DMS53 treated with DMSO at 0.1 percent for 48 hours (cell line): ENCODE measurements at regions not wholly inside any gene's neighbourhood (a gene's known extent, or its start where the extent isn't known, plus 50 kb on each side); places are given as distances from the start of the nearest gene placed in this dataset.
"Not testable (repeated sequence)": the region's sequence is repeated elsewhere in the genome, so short reads cannot be mapped to it uniquely, and the experiment has no call there.

ENCODE experiments used
- DNase-seq: peaks from one replicate; lab custom pipeline; 2025; ENCODE audit not compliant: unreplicated experiment; lab: John Stamatoyannopoulos, UW

- not testable (repeated sequence) for DNase-seq
These were observed 64.5 kb upstream of the HTR1E start for GRCh38 chr6:86872810-86873209.

GRCh38 chr6:86871681-86872080 lies 65.6 kb upstream of the HTR1E start:
- DNase-seq: no peak

GRCh38 chr6:86869500-86869899 lies 67.8 kb upstream of the HTR1E start:
- DNase-seq: no peak

- DNase-seq: no peak
These were observed 77.8 kb upstream of the HTR1E start for GRCh38 chr6:86859513-86859912.

GRCh38 chr6:86858970-86859369 lies 78.4 kb upstream of the HTR1E start:
- DNase-seq: no peak

DNA sequence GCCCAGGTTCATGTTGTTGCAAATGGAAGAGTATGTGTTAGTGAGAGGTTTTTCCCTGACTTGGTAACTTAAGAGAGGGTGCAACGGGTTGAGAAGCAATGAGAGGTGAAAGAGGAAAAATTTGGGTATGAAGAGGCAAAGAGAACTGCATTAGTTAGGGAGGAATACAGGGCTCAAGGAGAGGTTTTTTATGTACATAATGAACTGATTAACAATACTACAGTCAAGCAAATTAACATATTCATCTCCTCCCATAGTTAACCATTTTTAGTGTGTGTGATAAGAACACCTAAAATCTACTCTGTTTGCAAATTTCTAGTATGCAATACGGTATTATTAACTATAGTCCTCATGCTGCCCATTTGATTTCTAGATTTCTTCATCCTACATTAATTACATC lies 79.5 kb upstream of the HTR1E start:
- DNase-seq: no peak

GRCh38 chr6:86856937-86857563 lies 80.3 kb upstream of the HTR1E start:
- peak; percentile 20 for DNase-seq

- no peak for DNase-seq
These were observed 80.9 kb upstream of the HTR1E start for GRCh38 chr6:86856379-86856778.

- DNase-seq: no peak
These were observed 88.3 kb upstream of the HTR1E start for GRCh38 chr6:86848986-86849385.

DNA sequence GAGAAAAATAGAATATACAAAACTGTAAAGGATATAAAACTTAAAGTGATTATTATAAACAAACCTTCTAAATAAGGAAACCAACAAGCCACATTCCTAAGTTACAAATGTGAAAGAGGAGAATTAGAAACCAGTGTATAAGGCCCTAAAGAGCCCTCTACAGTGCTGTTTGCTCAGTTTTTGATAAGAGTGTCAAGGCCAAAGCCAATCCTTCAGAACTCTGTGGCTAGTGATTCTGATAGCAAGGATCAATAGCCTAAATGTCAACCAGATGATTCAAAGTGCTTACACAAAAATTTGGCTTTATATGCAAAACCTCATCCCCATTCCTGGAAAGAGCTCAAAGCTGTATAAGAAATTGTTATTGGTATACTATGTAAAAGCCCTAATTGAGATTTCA lies 104.6 kb upstream of the HTR1E start:
- no peak for DNase-seq

GRCh38 chr6:86825436-86825835 lies 111.9 kb upstream of the HTR1E start:
- no peak for DNase-seq

- no peak for DNase-seq
These were observed 114.6 kb upstream of the HTR1E start for GRCh38 chr6:86822747-86823146.

DNA sequence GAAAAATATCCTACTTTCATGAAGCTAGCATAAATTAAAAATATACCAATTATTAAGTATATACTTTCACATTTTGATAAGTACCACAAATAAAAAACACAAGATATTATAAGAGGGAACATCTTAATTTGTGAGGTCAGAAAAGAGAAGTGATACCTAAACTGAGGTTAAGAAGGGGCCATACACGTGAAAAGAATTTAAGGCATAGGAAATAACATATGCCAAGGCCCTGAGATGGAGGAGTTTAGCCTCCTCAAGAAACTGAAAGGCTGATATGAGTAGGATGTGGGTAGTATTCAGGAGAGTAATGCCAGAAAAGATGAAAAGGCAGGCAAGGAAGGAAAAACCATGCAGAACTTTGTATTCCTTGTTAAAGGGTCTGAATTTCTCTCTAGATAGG lies 116.6 kb upstream of the HTR1E start:
- no peak for DNase-seq

GRCh38 chr6:86793649-86794048 lies 143.7 kb upstream of the HTR1E start:
- DNase-seq: no peak

DNA sequence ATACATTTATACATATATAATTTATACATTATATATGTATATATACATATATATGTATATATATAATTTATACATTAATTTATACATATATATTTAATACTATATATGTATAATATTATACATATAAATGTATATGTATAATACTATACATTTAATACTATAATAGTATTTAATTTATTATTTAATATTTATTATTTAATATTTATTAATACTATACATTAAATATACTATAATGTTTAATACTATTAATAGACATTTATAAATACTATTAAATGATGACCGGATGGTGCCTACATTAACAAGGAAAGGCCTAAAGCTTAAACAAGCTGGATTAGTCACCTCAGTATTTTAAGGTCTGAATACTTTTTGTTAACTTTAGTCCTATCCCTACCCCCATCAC lies 145.9 kb upstream of the HTR1E start:
- no peak for DNase-seq

GRCh38 chr6:86789779-86790411 lies 147.4 kb upstream of the HTR1E start:
- DNase-seq: no peak

DNA sequence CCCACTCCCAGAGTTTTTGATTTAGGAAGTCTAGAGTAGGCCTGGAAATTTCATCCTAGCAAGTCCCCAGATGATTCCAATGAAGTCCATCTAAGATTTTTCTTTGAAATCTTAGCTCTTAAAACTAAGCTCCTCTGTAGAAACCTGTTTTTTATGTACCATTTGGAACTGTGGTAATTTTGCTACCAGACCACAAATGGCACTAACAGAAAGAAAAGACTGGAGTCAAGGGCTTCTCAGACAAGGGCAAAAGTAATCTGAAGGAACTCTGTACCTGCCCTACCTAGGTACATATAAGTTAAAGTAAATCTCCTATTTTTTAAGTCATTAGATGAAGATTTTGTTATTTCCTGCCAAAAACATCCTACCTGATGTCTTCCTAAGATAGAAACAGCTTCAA lies 155.0 kb upstream of the HTR1E start:
- no peak for DNase-seq

DNA sequence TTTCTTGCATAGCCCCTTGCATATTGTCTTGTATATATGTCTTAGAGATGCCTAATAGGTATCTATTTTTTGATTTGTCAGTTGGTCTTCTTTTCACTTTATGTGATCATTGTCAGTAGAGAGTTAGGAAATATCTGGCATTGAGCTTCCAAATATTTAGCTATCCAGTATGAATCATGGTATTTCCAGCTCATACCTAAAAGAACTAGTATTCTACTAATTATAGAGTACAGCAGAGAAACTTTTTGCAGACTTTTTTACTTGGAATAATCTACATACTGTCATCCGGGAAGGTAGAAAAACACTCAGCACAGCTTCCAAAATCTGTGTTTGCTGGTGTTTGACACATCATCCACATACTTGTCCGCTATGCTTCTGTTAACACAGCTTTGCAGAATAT lies 156.4 kb upstream of the HTR1E start:
- no peak for DNase-seq

DNA sequence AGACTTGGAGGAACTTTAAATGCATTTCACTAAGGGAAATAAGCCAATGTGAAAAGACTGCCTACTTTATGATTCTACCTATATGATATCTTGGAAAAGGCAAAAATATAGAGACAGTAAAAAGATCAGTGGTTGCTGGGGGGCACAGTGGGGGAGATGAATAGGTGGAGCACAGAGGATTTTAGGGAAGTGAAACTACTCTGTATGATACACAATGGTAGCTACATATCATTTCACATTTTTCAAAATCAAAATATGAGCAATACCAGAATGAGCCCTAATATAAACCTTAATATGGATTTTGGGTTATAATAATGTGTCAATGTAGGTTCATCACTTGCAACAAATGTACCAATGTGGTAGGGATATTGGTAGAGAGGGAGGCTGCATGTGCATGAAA lies 161.4 kb upstream of the HTR1E start:
- DNase-seq: no peak

- DNase-seq: no peak
These were observed 172.1 kb upstream of the HTR1E start for GRCh38 chr6:86765211-86765610.

DNA sequence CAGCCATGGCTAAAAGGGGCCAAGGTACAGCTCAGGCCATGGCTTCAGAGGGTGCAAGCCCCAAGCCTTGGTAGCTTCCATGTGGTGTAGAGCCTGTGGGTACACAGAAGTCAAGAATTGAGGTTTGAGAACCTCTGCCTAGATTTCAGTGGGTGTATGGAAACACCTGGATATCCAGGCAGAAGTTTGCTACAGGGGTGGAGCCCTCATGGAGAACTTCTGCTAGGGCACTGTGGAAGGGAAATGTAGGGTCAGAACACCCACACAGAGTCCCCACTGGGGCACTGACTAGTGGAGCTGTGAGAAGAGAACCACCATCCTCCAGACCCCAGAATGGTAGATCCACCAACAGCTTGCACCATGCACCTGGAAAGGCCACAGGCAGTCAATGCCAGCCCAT lies 177.4 kb upstream of the HTR1E start:
- DNase-seq: not testable (repeated sequence)

DNA sequence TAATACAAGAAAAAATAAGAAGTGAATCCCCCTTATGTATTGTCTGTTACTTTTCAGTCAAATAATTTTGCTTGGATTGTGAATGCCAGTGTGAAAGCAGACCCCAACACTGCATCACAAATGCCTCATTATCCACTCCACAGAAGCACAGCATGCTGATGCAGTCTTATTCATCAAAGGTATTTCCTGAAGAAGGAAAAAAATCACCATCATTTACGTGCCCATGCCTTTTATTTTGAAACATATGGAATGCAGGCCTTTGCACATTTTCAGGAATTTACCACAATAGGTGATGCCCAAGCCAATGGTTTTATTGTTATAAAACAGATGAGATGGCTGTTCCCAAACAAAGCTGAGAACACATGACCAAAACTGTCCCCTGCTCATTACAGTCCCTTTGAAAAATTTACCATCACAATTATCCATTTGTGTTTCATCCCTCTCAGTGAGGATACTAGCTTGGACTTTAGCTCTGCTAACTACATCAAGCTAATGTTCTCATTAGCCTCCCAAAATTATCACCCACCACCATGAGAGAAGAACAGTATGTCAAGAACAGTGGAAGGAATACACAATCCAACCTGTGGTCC lies 180.6 kb upstream of the HTR1E start:
- no peak for DNase-seq

- DNase-seq: no peak
These were observed 193.3 kb upstream of the HTR1E start for GRCh38 chr6:86744048-86744447.
